AG04450 (cell line): ENCODE measurements at regions not wholly inside any gene's neighbourhood (a gene's known extent, or its start where the extent isn't known, plus 50 kb on each side); places are given as distances from the start of the nearest gene placed in this dataset.

Source experiments
- CTCF ChIA-PET: fragments of 300-600, 350-600 bp; formaldehyde crosslinking; extraction: SDS; loops from one replicate; lab custom pipeline; 2022; ENCODE audit warnings: antibody characterized with exemption, inconsistent platforms; lab: Charles Lee
- POLR2A ChIA-PET: fragments of 350-600 bp; formaldehyde crosslinking; extraction: SDS; loops from one replicate; lab custom pipeline; 2021; ENCODE audit warnings: antibody characterized with exemption, inconsistent platforms; lab: Yijun Ruan, JAX
- DNase-seq: peaks from one replicate; pipeline ENCODE4 v3.0.0-alpha.2; 2011; ENCODE audit warnings: low read depth, low spot score
- H3K27ac ChIP-seq: one replicate; pipeline ENCODE4 v1.5.1; 2012; ENCODE audit warnings: low read depth, low read length, control low read depth
- H3K27me3 ChIP-seq: one replicate; pipeline ENCODE4 v1.6.0; 2012; ENCODE audit warnings: low read length; ENCODE audit not compliant: control insufficient read depth, insufficient read depth
- H3K4me3 ChIP-seq: 2 replicates; pipeline ENCODE4 v1.5.1; 2011; ENCODE audit warnings: mild to moderate bottlenecking, low read depth, low read length, control low read depth
- H3K9me3 ChIP-seq: 2 replicates; pipeline ENCODE4 v1.5.1; 2012; ENCODE audit warnings: low read length; ENCODE audit not compliant: control insufficient read depth, insufficient read depth
- TF ChIP-seq, protein P1 (sequence below): IDR thresholded peaks from 2 replicates; pipeline ENCODE4 v1.5.1; 2011; ENCODE audit warnings: low read depth, low read length, control low read depth, inconsistent platforms

GRCh38 chr20:41956338-41957074, 338.3 kb upstream of the CHD6 start:
- DNase-seq: no peak
- Histone ChIP-seq H3K4me3 (no peak overlapping the region), H3K9me3 (peaks cover 12% of the 10 kb centered on the region; the same call in 1 of the 2 replicates), H3K27me3 (no peaks in the 10 kb centered on the region), H3K27ac (no peak overlapping the region)
- CTCF ChIA-PET: interaction anchor here (1.3 kb wide), 1 partner anchor 20 kb away, joined by 3 read pairs; no protein-coding TSS in a partner anchor
- TF ChIP-seq, protein P1, sequence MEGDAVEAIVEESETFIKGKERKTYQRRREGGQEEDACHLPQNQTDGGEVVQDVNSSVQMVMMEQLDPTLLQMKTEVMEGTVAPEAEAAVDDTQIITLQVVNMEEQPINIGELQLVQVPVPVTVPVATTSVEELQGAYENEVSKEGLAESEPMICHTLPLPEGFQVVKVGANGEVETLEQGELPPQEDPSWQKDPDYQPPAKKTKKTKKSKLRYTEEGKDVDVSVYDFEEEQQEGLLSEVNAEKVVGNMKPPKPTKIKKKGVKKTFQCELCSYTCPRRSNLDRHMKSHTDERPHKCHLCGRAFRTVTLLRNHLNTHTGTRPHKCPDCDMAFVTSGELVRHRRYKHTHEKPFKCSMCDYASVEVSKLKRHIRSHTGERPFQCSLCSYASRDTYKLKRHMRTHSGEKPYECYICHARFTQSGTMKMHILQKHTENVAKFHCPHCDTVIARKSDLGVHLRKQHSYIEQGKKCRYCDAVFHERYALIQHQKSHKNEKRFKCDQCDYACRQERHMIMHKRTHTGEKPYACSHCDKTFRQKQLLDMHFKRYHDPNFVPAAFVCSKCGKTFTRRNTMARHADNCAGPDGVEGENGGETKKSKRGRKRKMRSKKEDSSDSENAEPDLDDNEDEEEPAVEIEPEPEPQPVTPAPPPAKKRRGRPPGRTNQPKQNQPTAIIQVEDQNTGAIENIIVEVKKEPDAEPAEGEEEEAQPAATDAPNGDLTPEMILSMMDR: 0 out of 2 replicates have a peak, but pooled peaks have one; percentile 17
- POLR2A ChIA-PET: no interaction called here

GRCh38 chr20:41952166-41952565, 334.0 kb upstream of the CHD6 start:
- POLR2A ChIA-PET: no interaction called here
- Histone ChIP-seq H3K4me3 (no peak overlapping the region), H3K9me3 (peaks cover 8% of the 10 kb centered on the region; the same call in 1 of the 2 replicates), H3K27me3 (no peaks in the 10 kb centered on the region), H3K27ac (no peak overlapping the region)
- CTCF ChIA-PET: no interaction called here
- TF ChIP-seq, protein P1: no peak
- no peak for DNase-seq

DNA sequence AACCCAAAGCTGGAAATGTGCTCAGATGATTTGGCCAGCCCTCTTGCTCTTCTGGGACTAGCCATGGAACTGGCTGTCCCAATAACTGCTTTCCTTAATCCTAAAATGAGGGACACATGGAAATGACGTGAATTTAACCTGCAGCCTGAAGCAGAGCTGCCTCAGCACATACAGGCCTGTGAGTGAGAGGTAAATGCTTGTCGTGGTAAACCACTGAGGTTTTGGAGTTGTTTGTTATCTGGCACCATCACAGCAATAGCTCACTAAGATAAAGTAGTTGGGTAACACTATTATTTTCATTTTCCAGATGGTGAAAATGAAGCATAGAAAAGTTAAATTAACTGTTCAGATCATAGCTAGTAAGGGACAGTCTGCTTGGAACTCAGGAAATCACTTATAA, 333.4 kb upstream of the CHD6 start:
- H3K27ac ChIP-seq: no peak overlapping the region
- H3K9me3 ChIP-seq: peaks cover 7% of the 10 kb centered on the region; the same call in 1 of the 2 replicates
- TF ChIP-seq, protein P1: no peak
- H3K27me3 ChIP-seq: no peaks in the 10 kb centered on the region
- CTCF ChIA-PET: no interaction called here
- POLR2A ChIA-PET: no interaction called here
- no peak overlapping the region for H3K4me3 ChIP-seq
- DNase-seq: no peak

DNA sequence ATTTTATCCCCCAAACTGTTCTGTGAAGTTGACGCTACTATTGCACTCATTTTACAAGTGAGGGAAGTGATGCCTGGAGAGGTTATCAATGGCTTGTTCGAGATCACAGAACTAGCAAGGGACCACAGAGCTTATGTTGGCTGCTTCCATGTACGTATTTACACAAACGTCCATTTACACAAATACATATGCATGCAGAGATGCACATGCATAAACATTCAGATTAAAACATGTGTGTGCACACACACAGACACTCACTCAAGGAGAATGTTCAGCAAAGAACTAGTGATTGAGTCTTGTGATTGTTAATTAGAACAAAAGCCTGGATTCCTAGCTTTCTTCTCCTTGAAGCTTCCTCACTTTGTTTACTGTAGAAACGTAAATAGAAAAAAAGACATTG, 321.5 kb upstream of the CHD6 start:
- no peaks in the 10 kb centered on the region for H3K27me3 ChIP-seq
- POLR2A ChIA-PET: no interaction called here
- H3K4me3 ChIP-seq: no peak overlapping the region
- DNase-seq: no peak
- TF ChIP-seq, protein P1: no peak
- no peak overlapping the region for H3K27ac ChIP-seq
- CTCF ChIA-PET: no interaction called here
- peaks cover 6% of the 10 kb centered on the region; the same call in 1 of the 2 replicates for H3K9me3 ChIP-seq

- POLR2A ChIA-PET: no interaction called here
- CTCF ChIA-PET: interaction anchor here (0.6 kb wide), 2 partner anchors 565 to 1250 kb away, joined by 3 to 4 read pairs; no protein-coding TSS in a partner anchor
Measured at GRCh38 chr20:41938353-41938752, 320.2 kb upstream of the CHD6 start.

More at GRCh38 chr20:41938353-41938752, 320.2 kb upstream of the CHD6 start:
- no peak for DNase-seq
- Histone ChIP-seq H3K27me3 (no peaks in the 10 kb centered on the region), H3K9me3 (peaks cover 6% of the 10 kb centered on the region; the same call in 1 of the 2 replicates), H3K27ac (no peak overlapping the region), H3K4me3 (no peak overlapping the region)
- TF ChIP-seq, protein P1: no peak
